Activated CD8-positive, alpha-beta memory T cell treated with anti-CD3 and anti-CD28 coated beads, Interleukin-2, amount 50 U/mL, for 48 hours (primary cell): ENCODE measurements at regions not wholly inside any gene's neighbourhood (a gene's known extent, or its start where the extent isn't known, plus 50 kb on each side); places are given as distances from the start of the nearest gene placed in this dataset.

Experiments
- DNase-seq: peaks from one replicate; pipeline ENCODE4 v3.0.0-alpha.2; 2020

DNA sequence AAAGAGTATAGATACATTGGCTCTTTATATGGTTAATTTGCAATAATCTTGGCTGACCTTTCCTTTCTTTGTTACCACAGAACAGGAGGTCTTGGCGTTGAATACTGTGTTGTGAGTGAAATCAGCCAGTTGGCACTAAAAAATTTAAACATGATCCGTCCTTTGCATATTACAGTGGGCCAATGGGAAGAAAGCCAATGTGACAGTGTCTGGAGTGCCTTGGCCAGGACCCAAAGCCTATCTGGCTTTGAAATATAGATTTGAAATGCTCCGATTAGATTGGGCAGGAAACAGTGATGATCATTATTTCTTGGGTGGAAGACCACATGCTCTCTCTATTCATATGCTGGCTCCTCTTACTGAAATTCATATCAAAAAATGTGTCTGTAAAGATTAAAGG lies 339.6 kb upstream of the ANO3 start:
- DNase-seq = no peak

- DNase-seq = no peak
Measured at GRCh38 chr11:25993016-25993415, 338.9 kb upstream of the ANO3 start.

DNA sequence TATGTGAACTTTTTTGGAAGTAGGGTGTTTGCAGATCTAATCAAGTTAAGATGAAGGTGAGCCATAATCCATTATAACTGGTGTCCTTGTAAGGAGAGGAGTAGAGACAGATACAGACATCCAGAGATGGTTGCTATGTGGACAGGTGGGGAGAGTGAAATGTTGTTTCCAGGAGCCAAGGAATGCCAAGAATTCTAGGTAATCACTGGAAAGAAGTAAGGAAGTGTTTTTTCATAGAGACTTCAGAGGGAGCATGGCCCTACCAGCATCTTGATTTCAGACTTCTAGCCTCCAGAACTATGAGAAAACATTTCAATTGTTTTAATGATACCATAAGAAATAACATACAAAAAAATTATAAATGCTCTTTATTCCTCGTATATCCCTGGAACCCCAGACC lies 320.5 kb upstream of the ANO3 start:
- no peak for DNase-seq

GRCh38 chr11:26014456-26015115 lies 317.3 kb upstream of the ANO3 start:
- DNase-seq = no peak

- no peak for DNase-seq
Measured at GRCh38 chr11:26017322-26017860, 314.5 kb upstream of the ANO3 start.

- no peak for DNase-seq
Measured at GRCh38 chr11:26017903-26018302, 314.0 kb upstream of the ANO3 start.

DNA sequence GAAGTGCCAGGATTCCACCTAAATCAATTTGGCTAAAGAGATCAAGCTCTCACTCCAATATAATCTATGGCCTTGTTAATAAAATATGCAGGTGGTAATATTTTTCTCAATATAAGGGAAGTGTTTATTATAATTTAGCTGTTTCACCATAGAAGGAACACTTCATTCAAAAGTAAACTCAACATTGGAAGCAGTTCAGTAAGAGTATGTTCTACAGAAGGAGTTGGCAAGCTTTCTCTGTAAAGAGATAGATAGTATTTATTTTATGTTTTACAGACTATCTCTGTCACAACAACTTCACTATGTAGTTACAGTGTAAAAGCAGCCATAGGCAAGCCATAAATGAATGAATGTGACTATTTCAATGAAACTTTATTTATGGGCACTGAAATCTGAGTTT lies 313.6 kb upstream of the ANO3 start:
- DNase-seq = no peak

- no peak for DNase-seq
Measured at GRCh38 chr11:26019386-26019785, 312.5 kb upstream of the ANO3 start.

DNA sequence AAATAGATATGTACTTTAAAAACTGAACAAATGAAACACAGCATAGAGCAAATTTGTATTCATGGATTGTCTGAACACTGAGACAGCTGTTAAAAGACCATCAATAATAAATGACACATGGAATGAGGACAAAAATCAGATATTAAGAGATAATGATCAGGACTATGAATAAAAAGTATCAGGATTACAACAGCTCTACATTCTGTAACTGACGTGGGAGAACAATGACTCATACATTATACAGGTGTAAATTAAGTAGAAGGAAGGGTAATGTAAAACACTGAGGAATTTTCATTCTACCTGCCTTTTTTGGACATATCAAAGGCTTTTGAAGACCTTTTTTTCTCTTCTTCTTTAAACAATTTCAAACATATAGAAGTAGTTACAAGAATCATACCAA lies 310.9 kb upstream of the ANO3 start:
- no peak for DNase-seq

DNA sequence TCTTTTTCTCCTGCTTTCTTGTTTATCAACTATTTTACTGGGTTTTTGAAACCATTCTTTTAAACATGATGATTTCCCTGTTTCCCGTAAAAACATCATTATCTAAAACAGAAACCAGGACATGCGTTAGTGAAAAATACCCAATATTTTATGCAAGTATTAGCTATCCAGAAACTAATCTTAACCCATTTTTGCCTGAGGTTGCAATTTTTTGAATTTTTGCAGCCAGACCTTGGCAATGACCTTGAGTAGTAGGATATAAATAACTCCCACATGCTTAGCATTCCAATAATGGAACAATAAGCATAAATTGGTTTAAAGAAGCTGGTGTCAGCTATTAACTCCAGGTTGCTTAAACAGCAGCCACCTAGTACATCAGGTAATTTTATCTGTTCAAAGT lies 308.9 kb upstream of the ANO3 start:
- DNase-seq = no peak

DNA sequence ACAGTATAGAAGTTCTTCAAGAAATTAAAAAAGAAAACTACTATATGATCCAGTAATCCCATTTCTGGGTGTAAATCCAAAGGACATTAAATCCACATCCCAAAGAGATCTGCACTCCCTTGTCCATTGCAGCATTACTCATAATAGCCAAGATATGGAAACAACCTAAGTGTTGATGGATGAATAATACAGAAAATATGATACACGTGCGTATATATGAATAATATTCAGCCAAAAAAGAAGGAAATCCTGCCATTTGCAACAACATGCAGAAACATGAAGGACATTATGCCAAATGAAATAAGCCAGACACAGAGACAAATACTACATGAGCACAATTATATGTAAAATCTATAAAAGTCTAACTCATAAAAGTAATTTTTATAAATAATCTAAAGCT lies 306.3 kb upstream of the ANO3 start:
- no peak for DNase-seq

- DNase-seq = no peak
Measured at GRCh38 chr11:26026078-26026477, 305.9 kb upstream of the ANO3 start.

DNA sequence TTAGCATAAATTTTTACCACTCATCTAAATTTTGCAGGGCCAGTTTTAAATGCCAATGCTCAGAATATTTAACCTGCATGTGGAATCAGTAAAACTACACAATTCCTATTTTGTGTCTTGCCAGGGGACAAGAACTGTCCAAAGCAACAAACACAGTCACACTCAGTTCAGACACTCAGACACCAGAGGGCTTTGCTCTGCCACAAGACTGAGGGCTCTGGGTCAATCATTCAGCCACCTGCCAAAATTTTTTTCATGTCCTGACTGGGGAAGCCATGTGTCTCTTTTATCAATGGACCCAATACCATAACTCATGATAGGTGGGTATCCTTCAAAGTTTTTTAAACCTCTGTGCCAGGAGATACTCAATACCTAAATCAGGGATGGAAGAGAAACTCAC lies 304.0 kb upstream of the ANO3 start:
- DNase-seq = no peak

- DNase-seq = no peak
Measured at GRCh38 chr11:26028393-26028911, 303.5 kb upstream of the ANO3 start.

DNA sequence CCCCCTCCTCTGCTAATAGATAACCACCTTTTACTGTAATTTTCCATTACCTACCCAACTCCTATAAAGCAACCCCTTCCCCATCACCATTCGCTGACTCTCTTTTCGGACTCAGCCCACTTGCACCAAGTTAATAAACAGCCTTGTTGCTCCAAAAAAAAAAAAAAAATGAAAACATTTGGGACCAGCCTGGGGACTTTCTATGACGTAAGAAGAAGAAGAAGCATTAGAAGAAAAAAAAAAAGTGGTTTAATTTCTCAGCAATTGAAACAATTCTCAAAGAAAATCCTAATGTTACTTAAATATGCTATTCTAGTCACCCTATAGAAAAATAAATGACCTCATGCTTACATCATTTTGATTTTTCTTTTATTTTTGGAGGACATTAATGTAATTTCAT lies 301.5 kb upstream of the ANO3 start:
- no peak for DNase-seq

- DNase-seq = no peak
Measured at GRCh38 chr11:26032241-26032640, 299.7 kb upstream of the ANO3 start.

DNA sequence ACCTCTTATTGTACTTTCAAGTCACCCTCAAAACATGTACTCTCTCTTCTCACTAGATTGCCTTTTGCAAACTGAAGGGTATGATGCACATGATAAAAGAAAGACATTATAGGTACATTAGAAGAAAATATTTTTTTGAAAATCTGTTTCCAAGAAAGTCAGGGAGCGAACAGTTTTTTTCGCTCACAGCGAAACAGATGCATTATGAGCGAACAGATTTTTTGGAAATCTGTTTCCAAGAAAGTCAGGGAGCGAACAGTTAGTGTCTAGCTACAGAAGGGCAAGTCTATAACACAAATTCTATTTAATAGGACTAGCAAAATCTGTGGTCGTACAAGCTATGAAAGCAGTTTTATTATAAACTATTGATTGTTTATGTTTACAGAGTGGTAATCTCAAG lies 296.2 kb upstream of the ANO3 start:
- no peak for DNase-seq

DNA sequence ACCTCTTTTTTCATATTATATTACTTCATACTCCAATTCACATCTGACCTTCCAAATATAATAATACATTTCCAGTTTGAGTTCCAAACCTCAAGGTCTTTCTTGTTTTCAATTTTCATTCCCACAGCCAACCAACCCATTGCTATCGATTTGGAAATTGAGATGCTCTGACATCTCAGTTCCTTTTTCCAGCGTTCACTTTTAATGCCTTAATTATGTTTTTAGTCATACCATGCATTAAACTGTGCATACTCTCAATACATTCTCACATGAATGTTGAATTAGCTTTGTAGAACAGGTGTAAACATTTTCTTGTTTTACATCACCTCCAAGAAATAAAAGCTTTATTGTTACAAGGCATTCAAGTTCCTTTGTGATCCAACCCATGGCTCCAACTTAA lies 294.2 kb upstream of the ANO3 start:
- no peak for DNase-seq

- no peak for DNase-seq
Measured at GRCh38 chr11:26040339-26040738, 291.6 kb upstream of the ANO3 start.

GRCh38 chr11:26042113-26042512 lies 289.8 kb upstream of the ANO3 start:
- DNase-seq = no peak

- DNase-seq = no peak
Measured at GRCh38 chr11:26043665-26044064, 288.3 kb upstream of the ANO3 start.

DNA sequence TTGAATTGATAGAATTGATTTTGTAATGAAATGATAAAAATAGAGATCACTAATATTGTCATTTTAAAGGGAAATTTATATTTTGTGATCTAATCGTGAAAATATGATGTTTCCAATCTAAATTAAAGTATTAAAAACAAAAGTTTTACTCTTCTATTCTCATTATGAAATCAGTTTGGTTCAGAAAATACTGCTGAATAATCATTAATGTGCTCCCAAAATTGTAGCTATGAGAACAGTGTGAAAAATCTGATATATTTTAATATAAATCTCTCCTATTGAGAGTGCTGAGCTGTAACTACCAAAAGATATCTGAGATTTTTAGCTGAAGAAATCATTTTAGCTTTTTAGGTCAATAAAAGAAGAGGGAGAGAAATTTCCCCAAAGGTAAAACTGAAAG lies 287.5 kb upstream of the ANO3 start:
- no peak for DNase-seq

DNA sequence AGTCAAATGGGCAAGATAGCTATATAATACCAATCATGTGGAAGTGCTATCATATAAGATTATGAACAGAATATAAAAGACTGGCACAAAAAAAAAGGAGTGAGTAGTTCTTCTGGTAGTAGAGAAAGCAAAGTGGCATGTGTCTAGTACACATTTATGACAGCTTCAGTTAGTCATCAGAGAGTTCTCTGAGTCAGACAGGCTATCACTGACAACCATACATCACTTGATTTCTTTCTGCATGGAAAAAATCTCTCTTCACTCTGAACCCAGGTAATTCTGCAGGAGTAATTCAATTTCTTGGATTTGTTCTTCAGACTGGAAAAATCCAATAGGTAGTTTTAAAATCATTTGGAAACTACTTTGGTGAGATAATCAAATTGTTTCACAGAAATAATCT lies 286.8 kb upstream of the ANO3 start:
- DNase-seq = no peak

- DNase-seq = no peak
Measured at GRCh38 chr11:26048271-26048670, 283.7 kb upstream of the ANO3 start.

GRCh38 chr11:26053966-26054365 lies 278.0 kb upstream of the ANO3 start:
- DNase-seq = no peak
